NT2/D1 (cell line): ENCODE measurements at regions not wholly inside any gene's neighbourhood (a gene's known extent, or its start where the extent isn't known, plus 50 kb on each side); places are given as distances from the start of the nearest gene placed in this dataset.

ENCODE experiments used
- SUZ12 ChIP-seq: IDR thresholded peaks from 2 replicates; pipeline ENCODE4 v1.6.1; 2011; ENCODE audit not compliant: insufficient read length, insufficient read depth; ENCODE audit errors: extremely low read depth
- YY1 ChIP-seq: IDR thresholded peaks from 2 replicates; pipeline ENCODE4 v1.6.1; 2011; ENCODE audit not compliant: insufficient read length, insufficient read depth
- ZNF274 ChIP-seq: IDR thresholded peaks from 2 replicates; pipeline ENCODE4 v1.6.1; 2011; ENCODE audit warnings: mild to moderate bottlenecking, low read depth, low read length

DNA sequence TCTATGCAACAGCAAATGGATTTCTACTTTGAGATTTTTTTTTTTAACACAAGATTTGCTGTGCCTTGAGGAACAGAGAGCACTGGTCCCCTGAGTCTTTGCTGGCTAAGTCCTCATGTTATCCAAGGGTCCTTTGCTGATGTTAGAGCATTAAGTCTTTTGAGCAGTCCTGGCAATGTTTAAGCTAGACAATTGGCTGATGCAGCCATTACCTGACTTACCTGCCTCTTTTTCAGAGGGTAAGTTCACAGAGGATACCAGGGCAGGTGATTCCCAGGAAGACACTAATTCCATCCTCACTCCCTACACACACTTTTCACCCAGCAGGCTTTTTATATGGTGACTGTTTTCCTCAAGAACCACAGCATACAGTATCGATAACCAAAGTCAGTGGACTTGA is 337.7 kb downstream of the HDGFL1 start:
- TF ChIP-seq ZNF274: no peak
- no peak for TF ChIP-seq YY1
- no peak for TF ChIP-seq SUZ12
